GM12865 (cell line): ENCODE measurements at regions not wholly inside any gene's neighbourhood (a gene's known extent, or its start where the extent isn't known, plus 50 kb on each side); places are given as distances from the start of the nearest gene placed in this dataset.

ENCODE experiments used
- DNase-seq: peaks from one replicate; pipeline ENCODE4 v3.0.0; 2010; ENCODE audit warnings: low read depth
- H3K4me3 ChIP-seq: 2 replicates; pipeline ENCODE4 v1.5.1; 2011; ENCODE audit warnings: mild to moderate bottlenecking, low read depth, low read length, control low read depth
- CTCF ChIP-seq: IDR thresholded peaks from 2 replicates; pipeline ENCODE4 v1.5.1; 2011; ENCODE audit warnings: low read length, control low read depth, low read depth, inconsistent platforms; ENCODE audit not compliant: insufficient read depth; ENCODE audit errors: missing control alignments

GRCh38 chr17:65324611-65325342, 187.6 kb downstream of the RGS9 start:
- H3K4me3 ChIP-seq: no peak overlapping the region
- DNase-seq: no peak
- no peak for TF ChIP-seq CTCF

DNA sequence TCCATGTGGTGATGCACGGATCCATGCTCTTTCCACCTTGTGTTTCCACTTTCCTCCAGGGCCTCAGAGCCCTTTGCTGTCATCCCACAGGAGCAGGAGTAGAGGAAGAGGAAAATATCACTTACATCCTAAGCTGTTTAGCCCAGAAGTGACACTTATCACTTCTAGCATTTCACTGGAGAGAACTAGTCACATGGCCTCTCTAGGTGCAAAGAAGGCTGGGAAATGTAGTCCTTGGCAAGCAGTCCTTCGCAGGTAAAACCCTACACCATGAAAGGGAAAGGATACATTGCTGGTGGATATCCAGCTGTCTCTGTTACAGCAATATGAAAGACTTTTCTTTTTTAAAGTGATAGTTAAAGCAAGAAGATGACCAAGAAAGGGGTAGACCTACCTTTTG, 185.9 kb downstream of the RGS9 start:
- H3K4me3 ChIP-seq: no peak overlapping the region
- DNase-seq: peak; percentile 3

GRCh38 chr17:65320820-65321219, 183.7 kb downstream of the RGS9 start:
- H3K4me3 ChIP-seq: no peak overlapping the region
- TF ChIP-seq CTCF: no peak
- DNase-seq: no peak

More for the DNA sequence above, 185.9 kb downstream of the RGS9 start:
- TF ChIP-seq CTCF: no peak

- no peak for DNase-seq
- no peak overlapping the region for H3K4me3 ChIP-seq
- TF ChIP-seq CTCF: no peak
Measured at GRCh38 chr17:65314212-65314611, 177.0 kb downstream of the RGS9 start.

- no peak for TF ChIP-seq CTCF
- DNase-seq: no peak
- no peak overlapping the region for H3K4me3 ChIP-seq
Measured at GRCh38 chr17:65312718-65313377, 175.7 kb downstream of the RGS9 start.

DNA sequence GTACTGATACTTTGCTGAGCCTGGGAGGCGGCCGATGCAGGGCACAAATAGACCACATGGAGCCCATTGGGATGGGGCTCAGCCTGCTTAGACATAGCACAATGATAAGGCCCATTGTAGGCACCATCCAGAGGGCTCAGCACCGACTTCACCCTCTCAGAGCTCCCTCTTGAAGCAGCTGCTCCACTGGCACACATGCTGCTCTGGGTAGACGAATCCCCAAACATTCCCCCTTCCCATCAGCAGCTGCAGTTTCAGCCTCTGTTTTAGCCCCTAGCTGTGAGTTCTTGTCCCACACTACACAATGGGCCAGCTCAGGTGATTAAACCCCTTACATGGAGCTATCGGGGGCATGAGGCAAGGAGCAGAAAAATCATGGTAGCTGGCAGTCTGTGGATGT, 174.1 kb downstream of the RGS9 start:
- H3K4me3 ChIP-seq: no peak overlapping the region
- TF ChIP-seq CTCF: no peak
- no peak for DNase-seq
